ENCODE measurements at regions not wholly inside any gene's neighbourhood (a gene's known extent, or its start where the extent isn't known, plus 50 kb on each side); places are given as distances from the start of the nearest gene placed in this dataset.
"Not testable (repeated sequence)": the region's sequence is repeated elsewhere in the genome, so short reads cannot be mapped to it uniquely, and the experiment has no call there.

DNA sequence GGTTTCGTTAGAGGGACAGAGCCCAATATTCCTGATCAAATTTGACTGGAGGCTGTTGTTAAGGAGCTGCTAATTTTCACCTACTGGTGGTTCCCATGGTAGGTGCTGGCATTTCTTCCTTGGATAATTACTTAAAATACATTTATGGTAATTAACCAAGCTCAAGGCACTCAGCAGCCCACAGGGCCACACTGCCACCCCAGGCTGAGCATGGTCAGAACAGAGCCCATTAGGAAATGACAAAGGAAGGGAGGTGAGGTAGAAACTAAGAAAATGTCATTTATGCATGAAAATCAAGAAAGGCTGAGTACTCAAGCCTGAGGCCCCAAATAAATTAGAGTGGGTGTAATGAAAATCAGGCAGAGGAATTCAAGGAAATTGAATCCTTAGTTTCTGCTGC, 510.2 kb upstream of the GYPC start:
- DNase-seq: no peak

DNA sequence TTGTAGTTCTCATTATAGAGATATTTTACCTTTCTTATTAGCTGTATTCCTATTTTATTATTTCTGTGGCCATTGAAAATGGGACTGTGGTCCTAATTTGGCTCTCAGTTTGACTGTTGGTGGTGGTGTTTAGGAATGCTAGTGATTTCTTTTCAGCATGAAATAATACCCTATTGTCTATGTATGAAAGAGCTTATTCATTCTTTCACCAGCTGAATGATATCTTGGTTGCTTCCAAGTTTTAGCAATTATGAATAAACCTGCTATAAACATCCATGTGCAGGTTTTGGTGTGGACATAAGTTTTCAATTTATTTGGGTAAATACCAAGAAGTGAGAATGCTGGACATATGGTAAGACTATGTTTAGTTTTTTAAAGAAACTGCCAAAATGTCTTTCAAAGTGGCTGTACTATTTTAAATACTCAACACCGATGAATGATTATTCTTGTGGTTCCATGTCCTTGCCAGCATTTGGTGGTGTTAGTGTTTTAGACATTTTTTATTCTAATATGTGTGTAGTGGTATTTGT, 501.6 kb upstream of the GYPC start:
- no peak for DNase-seq

DNA sequence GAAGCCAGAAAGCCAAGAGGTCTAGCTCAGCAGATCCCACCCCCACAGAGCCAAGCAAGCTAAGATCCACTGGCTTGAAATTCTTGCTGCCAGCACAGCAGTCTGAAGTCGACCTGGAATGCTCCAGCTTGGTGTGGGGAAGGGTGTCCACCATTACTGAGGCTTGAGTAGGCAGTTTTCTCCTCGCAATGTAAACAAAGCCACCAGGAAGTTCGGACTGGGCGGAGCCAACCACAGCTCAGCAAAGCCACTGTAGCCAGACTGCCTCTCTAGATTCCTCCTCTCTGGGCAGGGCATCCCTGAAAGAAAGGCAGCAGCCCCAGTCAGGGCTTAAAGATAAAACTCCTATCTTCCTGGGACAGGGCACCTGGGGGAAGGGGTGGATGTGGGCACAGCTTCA, 495.0 kb upstream of the GYPC start:
- DNase-seq: not testable (repeated sequence)

DNA sequence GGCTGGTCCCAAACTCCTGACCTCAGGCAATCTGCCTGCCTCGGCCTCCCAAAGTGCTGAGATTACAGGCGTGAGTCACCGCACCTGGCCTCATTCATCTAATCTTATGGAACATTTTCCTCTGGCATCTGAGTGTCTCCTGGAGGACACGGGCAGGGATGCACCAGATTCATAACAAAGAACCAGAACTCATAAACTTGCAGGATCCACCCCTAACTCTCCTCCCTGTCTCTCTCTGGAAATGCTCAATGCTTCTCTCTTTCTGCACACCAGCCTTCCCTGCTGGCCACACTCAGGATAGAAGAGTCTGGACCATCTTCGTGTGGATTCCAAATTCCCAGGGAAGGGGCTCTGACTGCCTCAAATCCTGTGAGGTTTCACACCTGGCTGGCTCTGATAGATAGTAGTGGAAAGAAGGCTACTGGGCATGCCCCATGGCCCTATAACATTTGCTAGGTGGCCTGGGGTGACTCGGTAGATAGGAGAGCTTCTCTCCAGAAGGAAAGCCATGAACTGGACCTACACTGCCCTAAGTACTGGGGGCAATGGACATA, 483.2 kb upstream of the GYPC start:
- DNase-seq: no peak

DNA sequence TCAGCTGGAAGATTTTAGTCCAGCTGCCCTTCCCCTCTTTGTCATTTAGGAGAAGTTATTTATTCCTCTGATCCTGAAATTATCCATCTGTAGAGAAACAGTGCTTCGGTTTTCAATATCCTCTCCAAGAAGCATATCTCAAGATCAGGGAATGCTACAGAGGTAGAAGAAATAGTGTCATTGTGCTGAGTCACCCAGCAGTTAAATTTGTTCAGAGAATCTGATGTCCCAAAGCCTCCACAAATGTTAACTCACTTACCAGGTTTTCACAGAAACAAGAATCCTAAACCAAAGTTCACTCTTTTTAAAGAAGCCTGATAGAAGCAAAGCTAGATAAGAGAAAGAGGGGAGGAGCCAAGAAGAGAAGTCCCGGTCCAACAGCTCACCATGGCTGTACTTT, 480.7 kb upstream of the GYPC start:
- DNase-seq: no peak

DNA sequence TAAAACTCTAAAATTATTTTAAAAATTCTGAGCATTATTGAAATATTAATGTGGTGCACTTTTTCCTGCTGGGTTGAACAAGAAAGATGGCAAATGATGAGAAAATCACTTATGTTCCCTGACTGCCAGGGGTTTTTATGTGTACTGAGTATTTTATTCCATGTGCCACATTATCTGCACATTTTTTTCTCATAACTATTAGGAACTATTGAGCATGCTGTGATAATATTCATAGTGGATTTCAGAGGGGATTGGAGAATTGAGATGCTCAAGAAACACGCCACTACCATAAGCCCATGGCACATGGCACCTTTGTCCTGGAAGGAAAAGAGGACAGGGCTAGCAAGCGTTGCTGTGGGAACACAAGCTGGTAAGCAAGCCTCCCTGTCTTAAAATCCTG, 478.5 kb upstream of the GYPC start:
- DNase-seq: no peak

DNA sequence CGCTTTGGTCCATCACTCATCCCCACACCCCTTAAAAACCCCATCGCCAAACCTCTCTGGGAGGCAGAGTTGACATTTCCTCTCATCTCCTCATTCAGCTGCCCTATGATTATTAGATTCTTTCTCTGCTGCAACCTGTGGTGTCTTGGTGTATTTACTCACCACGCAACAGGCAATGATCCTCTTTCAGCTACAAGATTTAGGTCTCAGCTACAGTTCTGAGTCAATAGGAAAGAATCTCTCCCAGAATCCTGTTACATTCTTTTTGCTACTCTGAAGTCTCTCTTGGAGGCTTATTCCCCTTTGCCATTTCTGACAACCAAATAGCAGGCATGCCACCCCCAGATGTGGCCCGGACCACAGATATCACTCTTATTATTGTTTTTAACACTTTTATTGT, 468.3 kb upstream of the GYPC start:
- DNase-seq: no peak

DNA sequence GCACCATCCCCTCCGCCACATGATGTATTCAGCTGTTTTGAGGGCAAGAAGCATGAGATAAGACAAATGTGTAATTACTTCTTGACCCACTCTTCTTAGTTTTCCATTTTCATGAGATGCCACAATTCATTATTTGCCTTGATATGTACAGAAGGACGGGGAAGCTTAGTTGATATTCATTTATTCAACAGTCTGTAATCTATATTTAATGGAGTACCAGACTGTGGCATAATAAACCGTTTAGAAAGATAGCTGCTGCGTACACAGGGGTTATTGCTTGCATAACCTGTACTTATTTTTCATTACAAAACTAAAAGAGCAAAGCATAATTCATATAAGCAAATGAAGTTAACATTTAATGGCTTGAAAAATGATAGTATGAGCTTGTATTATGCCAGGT, 466.4 kb upstream of the GYPC start:
- no peak for DNase-seq

DNA sequence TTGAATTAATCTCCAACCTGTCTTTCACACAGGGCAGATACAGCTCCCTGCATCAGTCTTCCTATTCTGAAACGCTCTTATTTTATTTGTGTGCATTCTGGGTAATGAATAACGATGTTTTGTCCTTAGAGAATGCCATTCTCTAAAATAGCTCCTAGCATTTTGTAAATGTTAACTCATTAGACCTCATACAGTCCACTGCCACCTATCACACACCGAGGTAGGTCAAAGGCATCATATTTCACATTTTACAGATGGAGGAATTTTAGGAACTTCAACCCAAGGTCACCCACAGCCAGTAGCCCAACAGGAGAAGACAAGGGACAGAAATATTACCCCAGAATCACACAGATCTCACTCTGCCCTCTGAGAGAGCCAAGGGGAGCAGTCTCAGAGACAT, 455.4 kb upstream of the GYPC start:
- DNase-seq: no peak

DNA sequence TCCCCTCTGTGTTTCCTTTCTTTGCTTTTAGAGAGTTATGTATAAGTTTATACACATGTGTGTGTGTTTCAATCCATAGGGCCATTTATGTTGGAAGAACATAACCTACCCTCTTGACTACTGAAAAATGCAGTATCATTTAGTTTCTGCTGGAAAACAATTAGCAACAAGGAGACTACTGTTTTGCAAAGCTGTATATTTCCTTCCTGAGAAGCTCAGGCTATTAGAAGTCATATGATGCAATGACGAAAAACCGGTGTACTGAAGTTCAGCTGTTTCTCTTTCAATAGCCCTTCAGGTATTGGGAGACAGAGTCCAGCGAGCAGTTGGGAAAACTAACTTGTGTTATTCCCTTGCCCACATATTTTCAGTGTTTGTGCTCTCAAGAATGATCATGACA, 447.7 kb upstream of the GYPC start:
- DNase-seq: no peak

DNA sequence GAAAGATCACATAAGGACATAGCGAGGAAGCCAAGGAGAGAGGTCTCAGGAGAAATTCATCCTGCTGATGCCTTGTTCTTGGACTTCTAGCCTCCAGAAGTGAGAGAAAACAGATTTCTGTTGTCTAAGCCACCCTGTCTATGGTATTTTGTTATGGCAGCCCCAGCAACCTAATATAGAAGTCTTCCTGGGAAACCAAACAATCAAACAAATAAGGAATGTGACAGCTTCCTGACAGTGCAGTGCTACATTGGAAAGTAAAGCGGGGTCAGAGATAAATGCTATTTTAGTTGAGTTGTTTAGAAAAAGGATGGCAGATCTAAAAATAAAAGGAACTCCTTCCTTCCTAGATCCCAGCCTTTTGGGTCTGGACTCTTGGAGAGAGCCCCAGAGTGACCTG, 443.2 kb upstream of the GYPC start:
- DNase-seq: no peak

DNA sequence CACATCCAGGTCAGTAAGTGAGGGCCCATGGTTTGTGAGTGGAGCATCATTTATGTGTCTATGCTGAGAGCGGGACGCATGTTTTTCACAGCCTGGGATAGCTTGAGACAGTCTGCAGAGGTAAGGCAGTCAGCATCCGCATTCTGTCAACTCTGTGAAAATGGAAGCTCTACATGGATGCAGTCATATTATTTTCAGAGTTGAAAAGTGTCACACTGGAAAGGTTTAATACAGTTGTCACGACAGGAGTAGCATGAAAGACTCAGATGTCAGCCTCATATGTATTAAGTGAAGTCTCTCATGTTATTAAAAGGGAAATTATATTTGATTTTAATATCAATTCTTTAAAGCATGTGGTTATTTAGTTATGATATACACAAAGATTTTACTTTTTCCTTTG, 436.9 kb upstream of the GYPC start:
- no peak for DNase-seq

DNA sequence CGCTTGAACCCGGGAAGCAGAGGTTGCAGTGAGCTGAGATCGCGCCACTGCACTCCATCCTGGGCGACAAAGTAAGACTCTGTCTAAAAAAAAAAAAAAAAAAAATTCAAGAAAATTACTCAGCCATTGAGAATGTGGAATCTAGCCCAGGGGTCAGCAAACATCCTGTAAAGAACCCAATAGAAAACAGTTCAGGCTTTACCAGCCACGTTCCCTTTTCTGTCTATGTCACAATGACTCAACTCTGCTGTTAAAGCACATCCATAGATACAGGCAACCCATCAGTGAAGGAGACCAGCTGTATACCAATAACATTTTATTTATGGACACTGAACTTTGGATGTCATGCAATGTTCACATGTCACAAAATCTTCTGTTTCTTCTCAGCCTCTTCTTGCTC, 435.6 kb upstream of the GYPC start:
- no peak for DNase-seq

DNA sequence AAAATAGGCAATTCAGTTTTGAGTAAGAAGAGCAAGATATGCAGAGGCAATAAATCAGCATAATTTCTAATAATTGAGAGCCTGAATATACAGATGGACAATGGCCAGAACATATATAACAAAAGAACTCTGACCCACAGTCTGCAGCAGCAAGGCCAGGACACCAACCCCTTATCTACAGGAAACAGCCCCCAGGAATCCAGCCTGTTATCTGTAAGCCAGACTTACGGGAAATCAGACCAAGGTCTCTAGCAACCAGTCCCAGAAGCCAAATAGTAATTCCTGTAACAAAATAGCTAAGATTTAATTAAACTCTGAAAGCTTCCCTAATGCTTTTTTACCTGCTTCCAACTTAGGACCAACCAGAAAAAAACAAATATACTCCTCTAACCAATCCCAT, 434.5 kb upstream of the GYPC start:
- DNase-seq: no peak

DNA sequence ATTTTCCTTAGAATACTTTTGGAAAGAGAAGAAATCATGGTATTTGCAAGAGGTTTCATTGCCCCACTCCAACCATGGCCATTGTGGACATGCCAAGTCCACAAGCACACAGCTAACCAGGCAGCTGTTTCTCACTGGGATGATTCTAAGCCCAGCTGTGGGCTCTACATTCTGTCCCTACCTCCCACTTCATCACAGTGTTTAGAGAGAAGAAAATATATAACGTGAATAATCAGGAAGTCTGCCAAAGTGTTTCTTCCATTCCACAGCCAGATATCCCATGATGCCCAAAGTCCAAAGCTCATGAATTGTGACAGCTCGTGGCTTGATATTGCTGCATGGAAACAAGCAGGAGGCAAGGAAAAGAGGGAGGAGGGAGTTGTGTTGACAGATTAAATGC, 433.7 kb upstream of the GYPC start:
- no peak for DNase-seq

DNA sequence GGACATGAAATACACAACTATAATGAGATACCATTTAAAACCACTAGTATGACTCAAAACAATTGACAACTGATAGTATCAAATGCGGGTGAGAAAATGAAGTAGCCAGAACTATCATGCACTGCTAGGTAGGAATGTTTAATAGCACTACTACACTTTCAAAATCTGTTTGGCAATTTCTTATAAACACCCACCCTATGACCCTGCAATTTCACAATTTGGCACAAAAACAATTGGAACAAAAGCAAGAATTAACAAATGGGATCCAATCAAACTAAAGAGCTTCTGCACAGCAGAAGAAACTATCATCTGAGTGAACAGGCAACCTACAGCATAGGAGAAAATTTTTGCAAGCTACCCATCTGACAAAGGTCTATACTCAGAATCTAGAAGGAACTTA, 431.2 kb upstream of the GYPC start:
- no peak for DNase-seq

DNA sequence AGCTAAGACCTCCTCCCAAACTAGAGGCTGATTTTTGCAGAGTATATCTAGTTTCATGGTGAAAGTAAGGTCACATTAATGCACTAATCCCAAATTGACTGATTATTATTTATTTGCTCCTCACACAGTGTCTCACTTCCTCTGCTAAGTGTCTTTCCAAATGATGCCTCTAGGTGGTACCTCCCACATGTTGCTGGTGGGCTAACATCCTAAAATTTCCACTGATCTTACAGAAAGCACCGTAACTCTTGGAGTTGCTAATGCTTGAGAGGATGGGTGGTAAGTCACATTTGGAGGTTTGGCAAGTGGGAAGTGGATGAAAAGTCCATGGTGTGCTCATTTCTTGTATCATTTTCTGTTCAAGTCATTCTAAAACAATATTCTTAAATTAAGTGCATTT, 428.7 kb upstream of the GYPC start:
- DNase-seq: peak; percentile 50 to 65

DNA sequence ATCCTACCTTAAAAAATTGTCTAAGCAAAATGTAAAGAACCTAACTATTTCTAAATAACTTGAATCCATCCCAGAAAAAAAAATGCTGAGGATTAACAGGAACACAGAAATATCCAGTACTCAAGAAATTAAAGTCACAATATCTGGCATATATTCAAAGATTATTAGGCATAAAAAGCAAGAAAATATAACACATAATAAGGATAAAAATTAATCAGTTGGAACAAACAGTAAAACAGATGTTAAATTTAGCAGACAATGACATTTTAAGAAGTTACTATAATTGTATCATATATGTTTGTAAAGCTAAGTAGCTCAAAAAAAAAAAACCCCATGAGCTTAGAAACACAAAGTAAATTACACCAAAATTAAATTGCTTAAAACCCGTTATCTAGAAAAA, 427.4 kb upstream of the GYPC start:
- DNase-seq: no peak

DNA sequence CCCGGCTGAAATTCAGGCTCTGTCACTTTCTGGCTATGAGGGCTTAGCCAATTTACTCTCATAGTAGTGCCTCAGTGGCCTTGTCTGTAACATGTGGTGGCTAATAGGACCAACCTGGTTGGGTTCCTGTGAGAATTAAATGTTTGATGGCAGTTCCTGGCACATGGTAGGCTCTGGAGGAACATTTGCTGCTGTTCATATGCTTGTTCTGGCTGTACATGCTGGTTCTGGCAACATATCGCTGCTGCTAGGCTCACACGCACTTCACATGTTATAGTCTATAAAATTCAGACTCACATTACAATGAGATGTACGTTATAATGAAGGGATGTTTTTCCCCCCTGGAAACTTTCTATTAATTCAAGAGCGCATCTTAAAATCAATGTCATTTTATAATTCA, 417.7 kb upstream of the GYPC start:
- DNase-seq: no peak

DNA sequence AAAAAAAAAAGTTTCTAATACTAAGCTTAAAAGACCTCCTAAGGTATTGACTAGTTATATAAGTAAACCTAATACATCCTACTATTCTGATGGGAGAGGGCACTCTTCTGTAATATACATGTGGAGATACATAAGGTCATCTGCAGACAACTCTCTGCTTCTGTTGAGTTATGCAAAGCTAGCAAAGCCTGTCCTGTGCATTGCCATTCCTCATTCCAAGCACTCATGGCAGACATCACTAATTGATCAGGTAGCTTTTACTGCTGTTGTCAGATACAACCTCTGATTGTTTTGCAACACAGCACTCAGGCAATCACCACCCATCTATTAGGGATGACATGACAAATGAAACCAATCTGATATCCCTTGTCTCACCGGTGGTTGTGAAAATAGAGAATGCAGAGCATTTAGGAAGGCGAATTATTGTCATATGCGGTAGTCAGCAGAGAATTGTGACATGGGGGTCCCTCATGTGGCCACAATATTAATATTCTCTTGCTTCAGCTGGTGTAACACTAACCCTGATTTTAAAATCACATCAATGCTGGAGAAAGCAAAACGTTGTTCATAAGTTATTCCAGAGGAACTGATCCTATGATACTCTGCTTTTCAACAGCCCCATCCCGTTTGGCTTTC, 416.5 kb upstream of the GYPC start:
- no peak for DNase-seq

DNA sequence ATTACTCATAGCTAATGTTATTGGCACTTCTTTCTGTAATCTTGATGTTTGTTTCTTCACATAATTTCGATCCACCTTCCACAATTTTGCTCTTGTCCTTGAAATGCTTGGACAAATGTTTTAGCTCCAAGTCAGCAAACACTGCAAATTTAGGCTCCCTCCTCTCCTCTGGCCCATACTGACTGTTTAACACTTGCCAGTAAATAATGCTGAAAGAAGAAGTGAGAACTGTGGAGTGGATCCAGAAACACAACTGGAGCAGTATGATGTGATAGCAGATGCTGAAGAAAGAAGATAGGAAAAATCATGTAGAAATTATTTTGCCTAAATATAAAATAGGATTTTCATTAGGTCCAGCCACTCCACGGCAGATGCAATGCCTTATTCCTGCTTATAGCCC, 415.0 kb upstream of the GYPC start:
- DNase-seq: no peak

DNA sequence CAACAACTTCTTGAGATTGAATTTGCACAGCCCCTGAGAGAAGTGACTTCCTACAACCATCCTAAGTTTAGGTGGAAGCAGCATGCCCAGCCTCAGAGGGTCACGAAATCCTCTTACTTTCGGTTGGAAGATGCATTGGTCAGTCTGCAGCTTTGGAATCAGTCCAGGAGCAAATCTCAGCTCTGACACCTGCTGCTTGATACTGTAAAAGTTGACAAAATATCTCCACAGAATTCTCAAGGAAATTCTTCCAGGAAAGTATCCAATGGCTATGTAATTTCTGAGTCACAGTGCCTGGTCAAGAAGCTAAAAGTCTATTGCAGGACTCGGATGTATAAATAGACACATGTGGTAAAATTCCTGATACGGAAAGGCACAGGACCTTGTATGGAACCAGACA, 414.5 kb upstream of the GYPC start:
- DNase-seq: no peak

DNA sequence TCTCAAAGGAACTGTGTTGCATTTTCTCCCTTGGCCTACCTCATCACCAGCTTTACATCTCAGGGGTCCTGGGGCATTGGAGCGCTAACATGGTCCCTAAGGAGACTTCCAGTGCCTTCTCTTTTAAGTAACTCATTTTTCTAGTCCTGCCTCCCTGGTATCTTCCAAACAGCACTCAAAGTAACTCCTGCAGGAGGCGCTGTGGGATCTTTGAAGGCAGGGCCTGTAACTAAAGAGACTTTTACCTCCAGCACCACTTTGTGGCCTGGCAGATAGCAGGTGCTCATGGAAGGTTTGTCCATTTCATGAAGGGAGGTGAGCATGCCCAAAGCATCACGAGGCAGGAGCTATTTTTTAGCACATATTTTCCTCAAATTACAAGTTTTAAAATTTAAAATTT, 411.0 kb upstream of the GYPC start:
- DNase-seq: peak; percentile 82 to 84

DNA sequence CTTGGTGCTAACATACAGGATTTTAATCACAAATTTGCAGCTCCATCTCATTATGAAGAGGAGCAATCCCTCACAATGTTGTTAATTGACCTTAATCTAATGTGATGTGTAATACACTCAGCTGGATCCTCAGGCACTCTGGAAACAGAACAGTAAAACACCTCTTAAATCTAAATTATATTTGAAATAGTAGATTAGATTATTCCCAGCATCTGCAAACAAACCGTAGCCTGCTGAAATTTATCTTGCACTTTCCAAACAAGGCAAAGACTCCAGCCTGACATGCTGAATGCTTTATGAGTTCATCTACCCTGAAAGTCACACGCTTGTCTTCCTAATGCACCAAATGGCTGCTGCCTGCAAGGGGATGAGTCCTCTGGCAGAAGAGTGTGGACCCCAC, 402.3 kb upstream of the GYPC start:
- DNase-seq: no peak

DNA sequence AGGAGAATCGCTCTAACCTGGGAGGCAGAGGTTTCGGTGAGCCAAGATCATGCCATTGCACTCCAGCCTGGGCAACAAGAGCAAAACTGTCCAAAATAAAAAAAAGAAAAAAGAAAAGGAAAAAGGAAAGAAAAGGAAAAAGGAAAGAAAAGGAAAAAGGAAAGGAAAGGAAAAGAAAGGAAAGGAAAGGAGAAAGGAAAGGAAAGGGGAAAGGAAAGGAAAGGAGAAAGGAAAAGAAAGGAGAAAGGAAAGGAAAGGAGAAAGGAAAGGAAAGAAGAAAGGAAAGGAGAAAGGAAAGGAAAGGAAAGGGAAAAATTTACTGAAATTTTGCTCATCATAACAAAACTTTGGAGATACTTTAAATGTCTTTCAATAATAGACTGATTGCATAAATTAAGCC, 391.3 kb upstream of the GYPC start:
- no peak for DNase-seq

All from Kasumi-1 (cell line).